GM18507 (cell line): ENCODE measurements at regions not wholly inside any gene's neighbourhood (a gene's known extent, or its start where the extent isn't known, plus 50 kb on each side); places are given as distances from the start of the nearest gene placed in this dataset.
"Not testable (repeated sequence)": the region's sequence is repeated elsewhere in the genome, so short reads cannot be mapped to it uniquely, and the experiment has no call there.

Experiments
- DNase-seq: peaks from one replicate; pipeline ENCODE4 v3.0.0; 2011; ENCODE audit warnings: low read depth; ENCODE audit not compliant: insufficient read length; ENCODE audit errors: extremely low spot score
- FAIRE-seq: peaks from 2 replicates; lab custom pipeline; 2011; peaks lifted over from hg19 to GRCh38; lab: Jason Lieb, UNC

- FAIRE-seq: no peak
- no peak for DNase-seq
Observed at GRCh38 chr20:43838703-43839060, 76.0 kb upstream of the TOX2 start.

- FAIRE-seq (no peak), DNase-seq (no peak)
Observed at GRCh38 chr20:43837856-43838702, 76.6 kb upstream of the TOX2 start.

DNA sequence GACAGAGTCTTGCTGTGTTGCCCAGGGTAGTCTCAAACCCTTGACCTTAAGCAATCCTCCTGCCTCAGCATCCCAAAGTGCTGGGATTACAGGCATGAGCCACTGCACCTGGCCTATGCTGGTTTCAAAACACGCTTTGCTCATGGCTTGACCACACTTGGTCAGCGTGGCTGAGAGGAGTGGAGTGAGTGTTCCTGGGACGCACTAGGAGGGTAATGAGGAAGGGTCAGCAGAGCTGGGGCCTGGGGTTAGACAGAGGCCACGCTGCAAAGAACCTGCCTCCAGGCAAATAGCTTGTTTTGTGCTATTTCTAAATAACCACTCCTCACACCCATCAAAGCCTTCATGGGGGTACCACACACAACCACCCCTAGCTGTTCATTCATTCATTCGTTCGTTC is 77.9 kb upstream of the TOX2 start:
- no peak for FAIRE-seq
- DNase-seq: no peak

DNA sequence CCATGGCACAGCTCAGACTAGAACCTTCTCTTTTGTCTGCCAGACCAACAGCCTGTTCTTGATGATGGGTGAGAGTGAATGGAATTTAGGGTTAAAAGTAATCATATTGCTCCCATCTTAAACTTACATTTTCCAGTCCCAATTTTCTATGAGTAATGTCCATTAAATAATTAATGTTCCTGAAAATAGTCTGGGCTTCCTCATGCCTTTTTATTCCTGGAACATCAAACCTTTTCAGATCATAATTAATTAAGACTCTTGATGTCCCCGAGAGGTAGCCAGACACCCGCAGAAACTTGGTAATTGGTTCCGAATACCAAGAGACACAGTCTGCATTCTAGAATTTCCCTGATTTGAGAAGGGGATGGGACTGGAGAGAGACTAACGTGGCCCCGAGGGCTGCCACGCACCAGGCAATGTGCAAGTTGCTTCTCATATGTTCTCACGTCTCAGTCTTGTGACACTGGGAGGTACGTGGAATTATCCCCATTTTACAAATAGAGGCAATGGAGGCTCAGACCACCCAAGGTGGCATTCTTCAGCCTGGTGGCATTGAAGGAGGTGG is 78.6 kb upstream of the TOX2 start:
- DNase-seq (no peak), FAIRE-seq (no peak)

- no peak for DNase-seq
- FAIRE-seq: no peak
Observed at GRCh38 chr20:43833511-43834395, 80.9 kb upstream of the TOX2 start.

DNA sequence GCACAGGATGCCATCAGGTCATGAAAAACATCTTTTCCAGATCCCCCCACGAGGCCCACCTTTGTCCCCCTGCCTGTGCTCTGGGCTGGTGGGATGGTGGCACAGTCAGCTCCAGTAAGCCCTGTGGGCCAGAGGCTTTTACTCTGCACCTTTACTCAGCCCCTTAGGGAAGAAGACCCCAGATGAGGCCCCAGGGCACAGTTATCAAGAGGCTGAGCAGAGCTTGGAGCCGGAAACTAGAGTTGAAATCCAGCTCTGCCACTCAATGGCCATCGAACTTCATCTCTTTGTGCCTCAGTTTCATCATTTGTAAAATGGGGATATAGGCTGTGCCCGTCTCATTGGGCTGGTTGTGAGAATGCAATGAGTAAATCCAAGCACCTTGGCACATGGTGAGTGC is 81.7 kb upstream of the TOX2 start:
- DNase-seq (no peak), FAIRE-seq (no peak)

DNA sequence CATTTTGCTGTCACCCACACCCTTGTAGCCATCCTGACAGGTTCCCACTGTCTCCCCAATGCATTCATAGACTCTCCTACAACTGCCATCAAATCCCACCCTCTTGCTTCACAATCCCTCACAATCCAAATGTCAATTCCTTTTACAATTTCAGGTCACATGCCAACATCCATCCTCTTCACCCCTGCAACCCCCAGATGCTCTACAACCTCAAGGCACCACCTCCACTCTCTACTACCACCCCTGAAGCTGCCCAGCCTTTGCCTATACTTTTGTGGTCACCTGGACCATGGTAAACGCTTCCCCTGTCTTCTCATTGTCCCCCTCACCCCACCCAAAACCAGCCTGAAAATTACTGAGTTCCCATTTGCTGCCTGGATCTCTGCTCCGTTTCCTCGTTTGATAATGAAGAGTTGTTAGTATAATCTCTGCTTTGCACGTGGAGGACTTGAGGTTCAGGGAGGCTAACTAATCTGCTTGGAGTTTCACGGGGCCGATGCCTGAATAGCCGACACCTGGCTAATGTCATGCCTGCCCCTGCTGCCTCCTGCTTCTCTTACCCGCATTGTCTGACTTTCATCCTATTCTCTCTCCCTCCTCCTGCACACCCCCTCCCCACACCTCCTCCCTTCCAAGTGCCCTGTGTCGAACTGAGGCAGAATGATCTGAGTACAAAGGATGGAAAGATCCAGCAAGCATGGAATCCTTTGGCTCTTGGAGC is 82.4 kb upstream of the TOX2 start:
- no peak for DNase-seq
- FAIRE-seq: no peak

DNA sequence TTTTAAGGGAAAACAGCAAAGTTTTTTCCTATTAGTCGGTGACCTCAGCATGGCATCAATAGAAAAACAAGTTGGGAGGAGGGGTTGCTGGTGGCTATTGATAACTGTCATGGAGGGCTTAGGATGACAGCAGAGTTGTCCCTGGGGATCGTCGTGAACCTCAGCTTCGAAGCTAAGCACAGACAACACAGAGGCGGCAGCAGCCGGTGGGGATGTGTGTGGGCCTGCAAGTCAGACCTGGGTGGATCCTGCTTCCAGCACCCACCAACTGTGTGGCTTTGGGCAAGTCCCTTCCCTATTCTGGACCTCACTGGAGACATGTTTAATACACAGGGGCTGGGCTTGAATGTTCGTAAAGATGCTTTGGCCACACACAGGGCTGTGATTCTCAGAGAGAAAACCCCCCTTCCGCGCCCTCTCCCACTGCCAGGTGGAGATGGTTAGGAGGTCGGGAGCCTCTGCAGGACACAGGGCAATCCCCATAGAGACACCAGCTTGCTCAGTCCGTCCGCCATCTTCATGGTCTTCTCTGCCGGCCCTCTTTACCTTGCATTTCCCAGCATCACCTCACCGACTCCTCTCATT is 83.1 kb upstream of the TOX2 start:
- DNase-seq (no peak), FAIRE-seq (no peak)

DNA sequence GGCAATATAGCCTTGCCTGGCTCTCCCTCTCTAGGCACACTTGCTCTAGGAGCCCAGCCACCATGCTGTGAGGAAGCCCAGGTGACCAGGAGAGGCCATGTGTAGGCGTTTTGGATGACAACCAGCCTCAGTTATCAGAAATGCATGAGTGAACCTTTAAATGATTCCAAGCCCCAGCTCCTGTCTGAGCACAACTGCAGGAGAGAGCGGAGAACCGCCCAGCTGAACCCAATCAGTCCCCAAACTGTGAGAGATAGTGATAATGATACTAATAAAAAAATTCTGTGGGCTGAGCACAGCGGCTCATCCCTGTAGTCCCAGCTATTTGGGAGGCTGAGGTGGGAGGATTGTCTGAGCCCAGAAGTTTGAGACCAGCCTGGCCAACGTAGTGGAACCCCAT is 83.8 kb upstream of the TOX2 start:
- no peak for FAIRE-seq
- no peak for DNase-seq

- FAIRE-seq: no peak
Observed at GRCh38 chr20:43829951-43830690, 84.5 kb upstream of the TOX2 start.

DNA sequence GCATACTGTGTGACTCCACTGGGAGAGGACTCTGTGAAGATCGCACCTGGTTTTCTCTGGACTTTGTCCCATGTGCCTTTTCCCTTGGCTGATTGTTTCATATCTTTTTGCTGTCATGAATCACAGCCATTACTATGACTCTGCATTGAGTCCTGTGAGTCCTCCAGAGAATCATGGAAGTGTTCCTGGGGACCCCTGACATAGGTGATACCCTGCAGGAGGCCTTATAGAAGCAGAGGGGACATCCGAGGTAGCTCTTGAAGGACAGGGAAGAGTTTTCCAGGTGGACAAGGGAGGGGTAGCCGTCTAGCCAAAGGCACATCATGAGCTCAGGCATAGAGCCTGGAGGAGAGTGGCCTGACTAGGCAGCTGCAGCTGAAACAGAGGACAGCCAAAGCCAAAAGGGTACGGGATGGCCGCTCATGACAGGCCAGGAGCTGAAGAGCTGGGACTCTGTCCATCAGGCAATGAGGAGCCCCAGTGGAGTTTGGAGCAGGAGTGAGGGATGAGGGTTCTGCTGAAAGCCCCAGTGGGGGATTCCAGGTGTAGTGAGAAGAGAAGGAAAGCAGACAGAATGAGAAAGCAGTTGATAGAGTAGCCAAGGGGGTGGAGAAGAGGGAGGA is 86.6 kb upstream of the TOX2 start:
- DNase-seq: no peak
- no peak for FAIRE-seq

More at GRCh38 chr20:43829951-43830690, 84.5 kb upstream of the TOX2 start:
- DNase-seq: no peak

DNA sequence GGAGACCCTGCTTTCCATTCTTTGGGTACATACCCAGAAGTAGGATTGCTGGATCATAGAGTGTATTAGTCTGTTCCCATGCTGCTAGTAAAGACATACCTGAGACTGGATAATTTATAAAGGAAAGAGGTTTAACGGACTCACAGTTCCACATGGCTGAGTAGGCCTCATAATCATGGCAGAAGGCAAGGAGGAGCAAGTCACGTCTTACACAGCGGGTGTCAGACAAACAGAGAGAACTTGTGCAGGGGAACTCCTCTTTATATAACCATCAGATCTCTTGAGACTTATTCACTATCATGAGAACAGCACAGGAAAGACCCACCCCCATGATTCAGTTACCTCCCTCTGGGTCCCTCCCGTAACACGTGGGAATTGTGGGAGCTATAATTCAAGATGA is 87.7 kb upstream of the TOX2 start:
- FAIRE-seq, DNase-seq: not testable (repeated sequence)

DNA sequence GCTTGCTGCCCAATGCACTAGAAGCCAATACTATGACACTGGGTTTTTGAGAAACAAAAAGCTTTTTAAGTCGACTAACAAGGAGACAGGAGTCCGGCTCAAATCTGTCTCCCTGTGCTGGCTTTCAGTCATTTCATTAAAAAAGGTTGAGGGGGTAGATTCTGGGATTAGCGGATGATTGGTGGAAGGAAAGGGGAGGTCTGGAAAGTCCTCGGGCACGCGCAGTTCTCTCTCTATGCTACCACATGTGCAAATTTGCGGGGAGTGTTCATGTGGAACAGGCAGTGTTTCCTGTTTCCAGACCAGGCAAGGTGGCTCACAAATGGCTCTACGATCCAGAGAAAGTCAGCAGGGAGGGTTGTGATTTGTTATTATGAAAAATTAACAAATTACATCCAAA is 89.1 kb upstream of the TOX2 start:
- FAIRE-seq: peak; percentile 52
- no peak for DNase-seq

GRCh38 chr20:43825051-43825402 is 89.6 kb upstream of the TOX2 start:
- DNase-seq (no peak), FAIRE-seq (peak; percentile 76)

- no peak for FAIRE-seq
Observed at GRCh38 chr20:43824309-43825050, 90.2 kb upstream of the TOX2 start.

DNA sequence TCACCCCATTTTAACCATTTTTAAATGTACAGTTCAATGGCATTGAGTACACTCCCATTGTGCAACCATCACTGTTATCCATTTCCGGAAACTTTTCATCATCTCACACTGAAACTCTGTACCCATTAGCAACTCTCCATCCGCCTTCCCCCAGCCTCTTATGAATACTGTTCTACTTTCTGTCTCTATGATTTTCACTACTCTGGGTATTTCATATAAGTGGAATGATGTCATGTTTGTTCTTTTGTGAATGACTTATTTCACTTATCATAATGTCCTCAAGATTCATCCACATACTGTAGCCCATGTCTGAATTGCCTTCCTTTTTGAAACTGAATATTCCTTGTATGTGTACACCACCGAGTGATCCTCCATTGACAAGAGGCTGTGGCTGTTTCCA is 92.9 kb upstream of the TOX2 start:
- FAIRE-seq (no peak), DNase-seq (no peak)

More at GRCh38 chr20:43824309-43825050, 90.2 kb upstream of the TOX2 start:
- no peak for DNase-seq

- FAIRE-seq: no peak
- no peak for DNase-seq
Observed at GRCh38 chr20:43820731-43821330, 93.8 kb upstream of the TOX2 start.
